Dermis microvascular lymphatic vessel endothelial cell (primary cell): ENCODE measurements at regions not wholly inside any gene's neighbourhood (a gene's known extent, or its start where the extent isn't known, plus 50 kb on each side); places are given as distances from the start of the nearest gene placed in this dataset.
A peak's percentile ranks its signal among the peaks of the same experiment; 100 is the strongest.
"Not testable (repeated sequence)": the region's sequence is repeated elsewhere in the genome, so short reads cannot be mapped to it uniquely, and the experiment has no call there.

Experiments used
- DNase-seq, 2 donors: peaks; one replicate each; pipeline versions ENCODE4 v3.0.0 to v3.0.0-alpha.2; 2010; ENCODE audit warnings: low read depth in 2 of 2

GRCh38 chrY:19541475-19542306, 202.8 kb downstream of the KDM5D start:
- no peak for DNase-seq

- DNase-seq, result not testable (repeated sequence)
Measured at GRCh38 chrY:19535697-19536096, 208.8 kb downstream of the KDM5D start.

GRCh38 chrY:19521976-19522375, 222.6 kb downstream of the KDM5D start:
- no peak for DNase-seq

GRCh38 chrY:19503092-19503449, 241.5 kb downstream of the KDM5D start:
- DNase-seq, result no peak

- DNase-seq, result no peak
Measured at GRCh38 chrY:19502169-19503091, 242.1 kb downstream of the KDM5D start.

GRCh38 chrY:19498556-19498955, 246.0 kb downstream of the KDM5D start:
- no peak for DNase-seq

GRCh38 chrY:19487494-19487893, 257.0 kb downstream of the KDM5D start:
- no peak for DNase-seq

- no peak for DNase-seq
Measured at GRCh38 chrY:19484997-19485396, 259.5 kb downstream of the KDM5D start.

GRCh38 chrY:19479141-19479540, 265.4 kb downstream of the KDM5D start:
- no peak for DNase-seq

- DNase-seq, result no peak
Measured at GRCh38 chrY:19477959-19478358, 266.6 kb downstream of the KDM5D start.

- no peak for DNase-seq
Measured at GRCh38 chrY:19465809-19466208, 278.7 kb downstream of the KDM5D start.

GRCh38 chrY:19456855-19457448, 287.6 kb downstream of the KDM5D start:
- DNase-seq, result no peak

GRCh38 chrY:19433059-19433458, 311.5 kb downstream of the KDM5D start:
- DNase-seq, result peak in 1 of 2 donors; percentile 47

GRCh38 chrY:19427736-19428518, 316.6 kb downstream of the KDM5D start:
- no peak for DNase-seq

- DNase-seq, result not testable (repeated sequence)
Measured at GRCh38 chrY:19427191-19427590, 317.3 kb downstream of the KDM5D start.

GRCh38 chrY:19410980-19411766, 333.4 kb downstream of the KDM5D start:
- no peak for DNase-seq

GRCh38 chrY:19406246-19406645, 338.3 kb downstream of the KDM5D start:
- DNase-seq, result no peak

- DNase-seq, result no peak
Measured at GRCh38 chrY:19405598-19405997, 338.9 kb downstream of the KDM5D start.

GRCh38 chrY:19392876-19393275, 351.6 kb downstream of the KDM5D start:
- DNase-seq, result no peak

- DNase-seq, result no peak
Measured at GRCh38 chrY:19391922-19392321, 352.6 kb downstream of the KDM5D start.

GRCh38 chrY:19365321-19365720, 379.2 kb downstream of the KDM5D start:
- no peak for DNase-seq
